NCI-H2196 (cell line): ENCODE measurements at regions not wholly inside any gene's neighbourhood (a gene's known extent, or its start where the extent isn't known, plus 50 kb on each side); places are given as distances from the start of the nearest gene placed in this dataset.

Source experiments
- DNase-seq: peaks from one replicate; lab custom pipeline; 2025; ENCODE audit not compliant: unreplicated experiment; lab: John Stamatoyannopoulos, UW

GRCh38 chr3:110711851-110712516, 359.6 kb upstream of the NECTIN3 start:
- DNase-seq, result no peak

DNA sequence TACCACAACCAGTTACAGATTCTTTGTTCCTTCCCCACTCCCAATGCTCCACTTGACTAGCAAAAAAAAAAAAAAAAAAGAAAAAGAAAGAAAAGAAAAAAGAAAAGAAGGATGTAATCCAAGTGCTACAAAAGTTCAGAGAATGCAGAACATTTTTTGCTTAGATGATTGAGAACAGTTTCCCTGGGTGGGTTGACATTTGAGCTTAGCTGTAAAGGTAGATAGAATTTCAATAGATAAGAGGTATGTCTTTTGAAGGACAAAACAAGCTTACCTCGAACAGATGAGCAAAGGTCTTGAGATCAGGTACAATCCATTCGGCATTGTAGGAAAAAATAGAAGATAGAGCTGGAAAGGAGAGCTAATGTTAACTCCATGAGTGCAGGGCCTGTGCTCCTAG, 344.6 kb upstream of the NECTIN3 start:
- DNase-seq, result no peak

DNA sequence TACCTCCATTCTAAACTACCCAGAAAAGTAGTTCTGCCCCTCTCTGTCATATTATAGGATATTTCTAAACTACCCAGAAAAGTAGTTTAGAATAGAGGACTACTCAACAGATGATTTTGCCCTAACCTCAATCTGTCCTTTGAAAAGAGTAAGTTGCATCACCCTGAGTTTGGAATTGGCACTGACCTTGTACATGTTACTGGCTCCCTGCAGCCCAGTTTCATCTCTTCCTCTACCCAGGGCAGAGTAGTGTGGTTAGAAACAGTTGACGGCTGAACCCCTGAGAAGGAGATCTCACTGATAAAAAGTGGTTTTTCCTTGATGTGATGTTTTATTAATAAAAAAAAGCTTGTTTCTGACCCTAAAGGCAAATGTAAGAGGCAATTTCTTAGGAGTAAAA, 340.5 kb upstream of the NECTIN3 start:
- DNase-seq, result no peak

GRCh38 chr3:110732420-110732819, 339.2 kb upstream of the NECTIN3 start:
- DNase-seq, result no peak

DNA sequence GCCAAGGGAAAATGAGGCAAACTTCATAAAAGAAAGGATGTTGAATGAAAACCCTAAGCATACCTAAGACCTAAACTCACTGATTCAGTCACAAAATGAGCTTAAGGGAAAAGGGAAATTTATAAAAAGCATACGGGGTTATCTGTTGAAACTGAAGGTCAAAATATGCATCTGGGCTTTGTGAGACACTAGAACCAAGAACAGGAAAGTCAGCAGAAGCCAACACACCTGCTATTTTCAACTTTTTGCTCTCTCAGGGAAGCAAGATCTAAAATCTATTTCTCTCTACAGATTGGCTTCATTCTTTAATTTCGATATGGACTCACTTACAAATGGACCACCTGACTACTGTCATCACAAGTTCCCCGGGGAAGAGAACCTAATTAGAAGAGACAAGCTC, 338.6 kb upstream of the NECTIN3 start:
- DNase-seq, result no peak

DNA sequence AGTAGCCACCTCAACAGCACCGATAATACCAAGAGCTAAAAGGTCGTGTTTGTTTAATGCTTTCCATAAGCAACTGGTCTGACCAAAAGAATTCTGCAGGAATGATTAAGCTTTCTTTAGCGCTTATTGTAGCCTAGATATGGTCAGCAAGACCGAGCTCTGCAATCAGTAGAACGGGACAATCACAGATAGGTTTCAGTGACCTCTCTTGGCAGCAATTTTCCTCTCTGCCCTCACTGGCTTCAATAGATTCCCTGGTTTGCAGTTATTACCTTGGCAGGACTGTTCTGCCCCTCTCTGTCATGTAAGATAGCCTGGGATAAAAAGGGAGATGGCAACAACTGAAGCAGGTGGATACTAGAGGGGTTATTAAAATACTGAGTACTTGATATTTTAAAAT, 337.1 kb upstream of the NECTIN3 start:
- no peak for DNase-seq

DNA sequence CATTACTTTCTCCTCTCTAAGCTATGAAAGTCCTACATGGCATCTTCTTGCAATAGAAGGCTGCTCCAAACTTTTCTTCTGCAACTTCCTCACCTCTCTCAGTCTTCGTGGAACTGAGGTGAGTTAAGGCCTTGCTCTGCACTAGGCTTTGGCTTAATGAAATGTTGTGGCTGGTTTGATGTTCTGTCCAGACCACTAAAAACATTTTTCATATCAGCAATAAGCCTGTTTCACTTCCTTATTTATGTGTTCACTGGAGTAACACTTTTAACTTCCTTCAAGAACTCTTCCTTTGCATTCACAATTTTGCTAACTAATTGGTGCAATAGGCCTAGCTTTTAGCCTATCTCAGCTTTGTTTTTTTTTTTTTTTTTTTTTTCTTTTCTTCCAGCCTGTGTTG, 335.3 kb upstream of the NECTIN3 start:
- DNase-seq, result no peak

GRCh38 chr3:110738531-110738930, 333.1 kb upstream of the NECTIN3 start:
- no peak for DNase-seq

DNA sequence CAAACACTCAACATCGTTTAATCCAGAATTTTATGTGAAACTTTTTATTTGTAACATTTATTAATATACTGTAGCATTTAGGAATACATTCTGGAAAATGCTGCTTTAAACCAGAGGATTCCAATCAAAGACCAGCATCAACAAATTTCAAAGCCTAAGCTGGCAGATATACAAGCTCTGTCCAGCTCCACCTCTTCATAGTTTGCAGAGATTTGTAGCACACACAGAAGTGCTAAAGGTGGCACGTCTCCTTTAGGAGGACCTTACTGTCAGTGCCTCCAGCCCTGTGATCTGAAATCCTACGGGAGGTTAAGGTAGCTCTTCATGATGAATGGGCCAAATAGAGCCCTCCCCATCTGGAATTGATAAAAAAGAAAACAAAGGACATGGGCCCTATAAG, 329.7 kb upstream of the NECTIN3 start:
- no peak for DNase-seq

GRCh38 chr3:110743202-110743601, 328.4 kb upstream of the NECTIN3 start:
- DNase-seq, result no peak

DNA sequence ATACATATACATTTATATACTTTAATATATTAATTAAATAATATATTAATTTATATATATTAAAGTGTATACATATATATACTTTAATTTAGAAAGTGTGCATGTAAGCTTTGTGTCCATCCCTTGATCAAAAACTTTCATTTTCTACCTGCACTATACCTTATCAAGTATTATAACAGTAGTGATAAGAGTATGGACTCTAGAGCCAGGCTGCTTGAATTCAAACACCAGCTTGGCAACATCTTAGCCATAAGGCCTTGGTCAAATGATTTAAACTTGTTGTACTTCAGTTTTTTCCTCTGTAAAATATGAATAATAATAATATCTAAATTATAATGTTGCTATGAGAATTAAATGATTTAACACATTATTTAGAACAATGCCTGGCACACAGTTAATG, 327.6 kb upstream of the NECTIN3 start:
- DNase-seq, result no peak

- DNase-seq, result no peak
Measured at GRCh38 chr3:110744723-110745122, 326.9 kb upstream of the NECTIN3 start.

DNA sequence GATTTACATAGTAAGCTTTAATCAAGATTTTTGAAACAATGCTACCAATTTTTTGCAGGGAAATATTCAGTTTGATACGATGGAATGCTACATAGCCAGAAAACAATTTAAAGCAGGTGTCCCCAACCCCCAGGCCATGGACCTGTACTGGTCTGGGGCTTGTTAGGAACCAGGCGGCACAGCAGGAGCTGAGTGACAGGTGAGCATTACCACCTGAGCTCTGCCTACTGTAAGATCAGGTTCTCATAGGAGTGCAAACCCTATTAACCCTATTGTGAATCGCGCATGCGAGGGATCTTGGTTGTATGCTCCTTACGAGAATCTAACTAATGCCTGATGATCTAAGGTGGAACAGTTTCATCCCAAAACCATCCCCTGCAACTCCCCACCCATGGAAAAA, 322.6 kb upstream of the NECTIN3 start:
- no peak for DNase-seq

DNA sequence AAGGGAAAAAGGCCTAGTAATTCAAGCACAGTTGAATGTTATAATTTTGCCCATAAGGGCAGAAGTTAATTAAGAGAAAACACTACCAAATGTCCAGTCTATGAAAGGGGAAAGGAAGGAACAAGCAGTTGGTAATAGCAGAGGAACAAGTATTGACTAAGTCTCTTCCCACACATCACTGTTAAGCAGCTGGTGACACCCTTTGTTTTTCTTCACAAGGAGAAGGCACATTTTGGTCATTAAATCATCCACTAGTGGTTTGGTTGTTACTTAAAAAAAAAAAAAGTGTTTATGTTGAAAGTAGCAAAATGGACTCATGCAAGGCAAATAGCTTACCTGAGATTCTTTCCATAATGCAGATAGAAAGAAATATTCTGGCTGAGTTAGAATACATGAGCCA, 321.4 kb upstream of the NECTIN3 start:
- DNase-seq, result no peak

DNA sequence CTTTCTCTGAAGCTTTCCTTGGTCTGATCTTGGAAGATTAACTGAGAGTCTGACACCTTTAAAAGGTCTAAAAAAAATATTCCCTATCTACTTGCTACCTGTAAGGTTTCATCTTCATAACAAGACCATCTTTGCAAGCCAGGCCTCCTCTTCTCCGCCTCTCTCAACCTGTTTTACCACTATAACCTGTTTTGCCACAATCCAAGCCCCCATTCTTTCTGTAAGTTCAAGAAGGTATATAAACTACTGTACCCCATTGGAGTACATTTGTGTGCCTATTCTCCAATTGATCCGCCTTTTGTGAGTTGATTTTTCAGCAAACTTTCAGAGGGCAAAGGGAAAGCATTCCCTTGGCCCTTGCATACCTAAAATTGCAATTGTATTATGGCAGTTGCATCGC, 319.3 kb upstream of the NECTIN3 start:
- DNase-seq, result no peak

GRCh38 chr3:110753516-110753915, 318.1 kb upstream of the NECTIN3 start:
- DNase-seq, result no peak

DNA sequence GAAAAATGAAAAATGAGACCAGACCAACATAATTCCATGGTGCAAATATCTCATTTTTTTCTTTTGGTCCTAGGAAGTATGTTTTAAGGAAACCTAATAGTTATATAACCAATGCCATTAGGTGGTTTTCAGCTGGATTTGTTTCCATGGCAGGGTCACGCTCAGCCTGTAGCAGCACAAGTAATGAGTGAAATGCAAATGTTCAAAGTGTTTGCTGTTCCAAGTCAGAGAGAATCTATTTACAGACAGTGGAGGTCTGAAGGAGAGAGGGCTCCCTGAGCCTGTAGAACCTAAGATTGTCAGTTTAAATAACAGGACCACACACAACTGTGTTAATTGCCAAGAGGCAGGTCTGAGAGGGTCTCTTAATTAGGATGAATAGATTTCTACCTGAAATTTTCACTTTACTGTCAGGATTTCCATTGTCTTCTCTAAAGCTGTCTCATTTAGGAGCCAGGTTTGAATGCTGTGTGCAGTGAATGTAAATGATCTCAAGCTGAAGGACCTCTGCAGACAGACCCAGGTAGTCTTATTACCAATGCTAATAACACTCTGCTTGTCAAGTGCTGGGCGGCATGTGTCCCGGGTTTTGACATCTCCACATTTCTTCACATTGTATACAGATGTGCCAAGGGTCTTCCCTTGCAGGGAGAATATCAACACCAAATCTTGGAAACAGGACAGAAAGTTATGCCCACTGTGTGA, 317.3 kb upstream of the NECTIN3 start:
- DNase-seq, result no peak

- DNase-seq, result no peak
Measured at GRCh38 chr3:110755345-110755744, 316.3 kb upstream of the NECTIN3 start.

GRCh38 chr3:110756705-110757104, 314.9 kb upstream of the NECTIN3 start:
- no peak for DNase-seq

- DNase-seq, result no peak
Measured at GRCh38 chr3:110758208-110758607, 313.4 kb upstream of the NECTIN3 start.

DNA sequence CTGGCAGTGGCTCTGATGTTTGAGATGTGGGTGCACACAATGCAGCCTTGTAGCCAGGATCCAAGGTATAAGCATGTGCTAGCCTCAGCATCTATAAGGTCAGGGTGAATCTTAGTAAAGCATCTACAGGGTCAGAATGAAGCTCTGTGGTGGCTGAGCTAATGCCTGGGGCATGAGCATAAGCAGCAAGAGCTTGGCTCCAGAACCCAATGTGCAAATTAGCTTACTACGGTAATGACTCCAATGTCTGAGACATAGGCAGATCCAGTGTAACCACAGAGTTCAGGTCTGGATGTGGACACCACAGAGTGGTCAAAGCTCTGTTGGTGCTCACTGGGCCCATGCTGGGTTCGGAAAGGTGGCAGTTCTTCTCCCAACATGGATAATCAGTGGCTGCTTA, 304.5 kb upstream of the NECTIN3 start:
- no peak for DNase-seq

DNA sequence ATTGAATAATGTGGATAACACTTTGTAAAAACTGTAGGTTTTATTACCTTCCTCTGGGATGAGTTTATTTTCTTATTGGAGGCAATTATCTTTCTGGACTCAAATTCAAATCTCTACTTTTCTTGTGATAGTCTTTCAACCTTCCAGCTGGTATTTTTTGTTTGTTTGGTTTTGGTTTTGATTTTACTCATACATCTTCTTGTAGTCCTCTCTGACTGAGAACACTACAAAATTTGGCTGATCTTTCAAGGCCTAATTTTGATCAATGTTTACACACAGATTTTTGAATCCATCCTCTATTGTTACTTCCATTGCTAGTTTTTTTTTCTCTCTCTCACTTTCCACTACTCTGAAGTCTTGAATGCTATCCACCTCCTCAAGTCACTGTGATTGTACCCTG, 303.8 kb upstream of the NECTIN3 start:
- DNase-seq, result no peak

- no peak for DNase-seq
Measured at GRCh38 chr3:110773413-110773954, 298.1 kb upstream of the NECTIN3 start.
